Mammary epithelial cell (primary cell): ENCODE measurements at regions not wholly inside any gene's neighbourhood (a gene's known extent, or its start where the extent isn't known, plus 50 kb on each side); places are given as distances from the start of the nearest gene placed in this dataset.

Experiments
- EZH2 ChIP-seq: IDR thresholded peaks from 2 replicates; pipeline ENCODE4 v1.6.1; 2012; ENCODE audit warnings: low read length, inconsistent platforms, borderline replicate concordance
- TF ChIP-seq, protein P1 (sequence below), 2 donors: IDR thresholded peaks in 1 of 2; conservative IDR thresholded peaks in 1 of 2; 2 replicates each; pipeline ENCODE4 v1.5.1; 2011 to 2012; ENCODE audit warnings: inconsistent platforms in 2 of 2, low read length in 2 of 2, mild to moderate bottlenecking in 2 of 2, control low read depth in 1 of 2, low read depth in 1 of 2; ENCODE audit not compliant: insufficient read depth in 1 of 2; ENCODE audit errors: extremely low read depth in 1 of 2

DNA sequence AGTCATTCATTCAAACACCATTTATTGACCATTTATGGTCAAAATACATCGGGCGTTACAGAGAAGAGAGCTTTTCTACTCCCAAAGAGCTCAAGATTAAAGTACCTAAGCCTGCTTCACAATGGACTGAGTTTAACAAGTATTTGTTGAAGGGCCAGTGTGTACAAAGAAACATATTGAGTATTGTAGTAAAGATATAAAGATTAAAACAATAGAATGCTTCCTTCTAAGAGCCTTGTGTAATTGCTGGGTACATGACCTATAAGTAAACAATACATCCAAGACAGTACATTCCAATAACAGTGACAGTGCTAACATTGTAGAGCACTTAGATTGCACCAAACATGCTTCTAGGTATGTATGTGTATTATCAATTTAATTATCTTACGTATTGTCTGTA lies 695.5 kb downstream of the PCDH7 start:
- no peak for TF ChIP-seq EZH2
- TF ChIP-seq, protein P1, sequence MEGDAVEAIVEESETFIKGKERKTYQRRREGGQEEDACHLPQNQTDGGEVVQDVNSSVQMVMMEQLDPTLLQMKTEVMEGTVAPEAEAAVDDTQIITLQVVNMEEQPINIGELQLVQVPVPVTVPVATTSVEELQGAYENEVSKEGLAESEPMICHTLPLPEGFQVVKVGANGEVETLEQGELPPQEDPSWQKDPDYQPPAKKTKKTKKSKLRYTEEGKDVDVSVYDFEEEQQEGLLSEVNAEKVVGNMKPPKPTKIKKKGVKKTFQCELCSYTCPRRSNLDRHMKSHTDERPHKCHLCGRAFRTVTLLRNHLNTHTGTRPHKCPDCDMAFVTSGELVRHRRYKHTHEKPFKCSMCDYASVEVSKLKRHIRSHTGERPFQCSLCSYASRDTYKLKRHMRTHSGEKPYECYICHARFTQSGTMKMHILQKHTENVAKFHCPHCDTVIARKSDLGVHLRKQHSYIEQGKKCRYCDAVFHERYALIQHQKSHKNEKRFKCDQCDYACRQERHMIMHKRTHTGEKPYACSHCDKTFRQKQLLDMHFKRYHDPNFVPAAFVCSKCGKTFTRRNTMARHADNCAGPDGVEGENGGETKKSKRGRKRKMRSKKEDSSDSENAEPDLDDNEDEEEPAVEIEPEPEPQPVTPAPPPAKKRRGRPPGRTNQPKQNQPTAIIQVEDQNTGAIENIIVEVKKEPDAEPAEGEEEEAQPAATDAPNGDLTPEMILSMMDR (conservative IDR thresholded peaks at IDR 0.05 in 1 of 2, IDR thresholded peaks at IDR 0.05 in 1 of 2; ENCODE audit: extremely low read depth in 1 of 2, insufficient read depth in 1 of 2, low read depth in 1 of 2, low read length in 2 of 2) = no peak
